ENCODE measurements at regions not wholly inside any gene's neighbourhood (a gene's known extent, or its start where the extent isn't known, plus 50 kb on each side); places are given as distances from the start of the nearest gene placed in this dataset.

GRCh38 chr20:46832555-46832954 lies 62.1 kb upstream of the EYA2 start:
- H3K27ac Mint-ChIP-seq = no peak overlapping the region
- ChIA-PET POLR2A (no interaction called here), CTCF (no interaction called here)
- no peaks in the 10 kb centered on the region for H3K36me3 Mint-ChIP-seq
- no peaks in the 10 kb centered on the region for H3K27me3 ChIP-seq (ENCODE audit: insufficient read depth, low read length, poor library complexity, severe bottlenecking)
- H3K27me3 Mint-ChIP-seq = peaks cover 10 to 32% of the 10 kb centered on the region in 2 donors
- no peak overlapping the region for H3K4me3 ChIP-seq (ENCODE audit: low read length)
- H3K9me3 Mint-ChIP-seq = peaks cover 0 to 3% (median 0%) of the 10 kb centered on the region in 5 donors
- H3K9me3 ChIP-seq (ENCODE audit: low read length) = no peaks in the 10 kb centered on the region
- H3K4me1 Mint-ChIP-seq = no peaks in the 10 kb centered on the region
- H3K4me1 ChIP-seq (ENCODE audit: insufficient read depth, low read length) = no peaks in the 10 kb centered on the region
- H3K4me3 Mint-ChIP-seq = no peak overlapping the region
- H3K36me3 ChIP-seq (ENCODE audit: insufficient read depth, low read length) = no peaks in the 10 kb centered on the region
- no peak overlapping the region for H3K27ac ChIP-seq (ENCODE audit: low read depth, low read length)
- DNase-seq = no peak

- no peaks in the 10 kb centered on the region for H3K4me1 ChIP-seq (ENCODE audit: insufficient read depth, low read length)
- H3K27ac Mint-ChIP-seq = no peak overlapping the region
- DNase-seq = no peak
Observed at GRCh38 chr20:46833360-46833759, 61.3 kb upstream of the EYA2 start.

GRCh38 chr20:46835418-46835817 lies 59.2 kb upstream of the EYA2 start:
- no peak overlapping the region for H3K27ac ChIP-seq (ENCODE audit: low read depth, low read length)
- Mint-ChIP-seq H3K4me1 (no peaks in the 10 kb centered on the region), H3K27me3 (peaks cover 10 to 30% of the 10 kb centered on the region in 2 donors), H3K36me3 (no peaks in the 10 kb centered on the region), H3K27ac (no peak overlapping the region), H3K4me3 (no peak overlapping the region), H3K9me3 (peaks cover 0 to 4% (median 0%) of the 10 kb centered on the region in 5 donors)
- CTCF ChIA-PET = no interaction called here
- no peaks in the 10 kb centered on the region for H3K9me3 ChIP-seq (ENCODE audit: low read length)
- POLR2A ChIA-PET = no interaction called here
- H3K27me3 ChIP-seq (ENCODE audit: insufficient read depth, low read length, poor library complexity, severe bottlenecking) = no peaks in the 10 kb centered on the region
- no peak for DNase-seq
- no peaks in the 10 kb centered on the region for H3K36me3 ChIP-seq (ENCODE audit: insufficient read depth, low read length)
- no peak overlapping the region for H3K4me3 ChIP-seq (ENCODE audit: low read length)
- no peaks in the 10 kb centered on the region for H3K4me1 ChIP-seq (ENCODE audit: insufficient read depth, low read length)

More at GRCh38 chr20:46833360-46833759, 61.3 kb upstream of the EYA2 start:
- peaks cover 0 to 4% (median 0%) of the 10 kb centered on the region in 5 donors for H3K9me3 Mint-ChIP-seq
- no peaks in the 10 kb centered on the region for H3K4me1 Mint-ChIP-seq
- no peaks in the 10 kb centered on the region for H3K36me3 ChIP-seq (ENCODE audit: insufficient read depth, low read length)
- H3K9me3 ChIP-seq (ENCODE audit: low read length) = no peaks in the 10 kb centered on the region
- no peaks in the 10 kb centered on the region for H3K27me3 ChIP-seq (ENCODE audit: insufficient read depth, low read length, poor library complexity, severe bottlenecking)
- H3K27me3 Mint-ChIP-seq = peaks cover 9 to 30% of the 10 kb centered on the region in 2 donors
- H3K4me3 Mint-ChIP-seq = no peak overlapping the region
- ChIA-PET CTCF (no interaction called here), POLR2A (no interaction called here)
- no peak overlapping the region for H3K27ac ChIP-seq (ENCODE audit: low read depth, low read length)
- no peaks in the 10 kb centered on the region for H3K36me3 Mint-ChIP-seq
- H3K4me3 ChIP-seq (ENCODE audit: low read length) = no peak overlapping the region

- Mint-ChIP-seq H3K4me1 (no peaks in the 10 kb centered on the region), H3K27ac (no peak overlapping the region), H3K36me3 (no peaks in the 10 kb centered on the region), H3K9me3 (peaks cover 0 to 4% (median 0%) of the 10 kb centered on the region in 5 donors), H3K27me3 (peaks cover 10 to 31% of the 10 kb centered on the region in 2 donors), H3K4me3 (no peak overlapping the region)
- no peak overlapping the region for H3K27ac ChIP-seq (ENCODE audit: low read depth, low read length)
- CTCF ChIA-PET = no interaction called here
- no peaks in the 10 kb centered on the region for H3K36me3 ChIP-seq (ENCODE audit: insufficient read depth, low read length)
- no peaks in the 10 kb centered on the region for H3K4me1 ChIP-seq (ENCODE audit: insufficient read depth, low read length)
- no peak overlapping the region for H3K4me3 ChIP-seq (ENCODE audit: low read length)
- POLR2A ChIA-PET = no interaction called here
- H3K27me3 ChIP-seq (ENCODE audit: insufficient read depth, low read length, poor library complexity, severe bottlenecking) = no peaks in the 10 kb centered on the region
- DNase-seq = no peak
- no peaks in the 10 kb centered on the region for H3K9me3 ChIP-seq (ENCODE audit: low read length)
Observed at GRCh38 chr20:46837083-46837482, 57.6 kb upstream of the EYA2 start.

GRCh38 chr20:46838011-46838410 lies 56.6 kb upstream of the EYA2 start:
- H3K4me1 Mint-ChIP-seq = no peaks in the 10 kb centered on the region
- no peaks in the 10 kb centered on the region for H3K36me3 Mint-ChIP-seq
- Histone ChIP-seq H3K27ac (ENCODE audit: low read depth, low read length) (no peak overlapping the region), H3K4me1 (ENCODE audit: insufficient read depth, low read length) (no peaks in the 10 kb centered on the region), H3K36me3 (ENCODE audit: insufficient read depth, low read length) (no peaks in the 10 kb centered on the region), H3K9me3 (ENCODE audit: low read length) (no peaks in the 10 kb centered on the region), H3K4me3 (ENCODE audit: low read length) (no peak overlapping the region), H3K27me3 (ENCODE audit: insufficient read depth, low read length, poor library complexity, severe bottlenecking) (no peaks in the 10 kb centered on the region)
- H3K27ac Mint-ChIP-seq = no peak overlapping the region
- peaks cover 0 to 4% (median 0%) of the 10 kb centered on the region in 5 donors for H3K9me3 Mint-ChIP-seq
- no peak for DNase-seq
- ChIA-PET POLR2A (no interaction called here), CTCF (no interaction called here)
- H3K27me3 Mint-ChIP-seq = peaks cover 10 to 31% of the 10 kb centered on the region in 2 donors
- H3K4me3 Mint-ChIP-seq = no peak overlapping the region

GRCh38 chr20:46840054-46840729 lies 54.5 kb upstream of the EYA2 start:
- H3K4me1 ChIP-seq (ENCODE audit: insufficient read depth, low read length) = no peaks in the 10 kb centered on the region
- no peaks in the 10 kb centered on the region for H3K36me3 ChIP-seq (ENCODE audit: insufficient read depth, low read length)
- POLR2A ChIA-PET = no interaction called here
- H3K4me3 ChIP-seq (ENCODE audit: low read length) = no peak overlapping the region
- Mint-ChIP-seq H3K4me1 (no peaks in the 10 kb centered on the region), H3K9me3 (peaks cover 0 to 4% (median 0%) of the 10 kb centered on the region in 5 donors), H3K27ac (no peak overlapping the region), H3K36me3 (no peaks in the 10 kb centered on the region), H3K4me3 (no peak overlapping the region), H3K27me3 (peaks cover 10 to 36% of the 10 kb centered on the region in 2 donors)
- no peak overlapping the region for H3K27ac ChIP-seq (ENCODE audit: low read depth, low read length)
- no peak for DNase-seq
- CTCF ChIA-PET = no interaction called here
- H3K27me3 ChIP-seq (ENCODE audit: insufficient read depth, low read length, poor library complexity, severe bottlenecking) = no peaks in the 10 kb centered on the region
- no peaks in the 10 kb centered on the region for H3K9me3 ChIP-seq (ENCODE audit: low read length)
